ENCODE measurements at regions not wholly inside any gene's neighbourhood (a gene's known extent, or its start where the extent isn't known, plus 50 kb on each side); places are given as distances from the start of the nearest gene placed in this dataset.
A peak's percentile ranks its signal among the peaks of the same experiment; 100 is the strongest.
"Not testable (repeated sequence)": the region's sequence is repeated elsewhere in the genome, so short reads cannot be mapped to it uniquely, and the experiment has no call there.

DNA sequence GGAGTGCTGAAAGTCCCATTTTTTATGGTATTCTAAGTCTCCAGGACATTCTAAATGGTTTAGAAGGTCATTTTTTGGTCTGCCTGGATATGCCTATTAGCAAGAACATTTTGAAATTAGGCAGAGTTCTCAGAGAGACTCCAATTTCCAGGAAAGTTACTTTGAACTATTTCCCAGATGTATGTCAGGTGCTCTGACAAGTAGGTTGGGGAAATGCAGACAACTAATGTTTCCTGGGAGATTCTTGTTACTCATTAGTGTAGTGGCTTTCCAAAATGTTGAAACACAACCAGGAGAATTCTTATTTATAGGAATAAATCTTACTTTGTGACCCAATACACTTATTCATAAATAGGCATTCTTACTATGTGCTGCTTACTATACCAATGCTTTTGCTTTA, 268.4 kb downstream of the ZNF37A start:
- not testable (repeated sequence) for DNase-seq (ENCODE audit: low spot score)

DNA sequence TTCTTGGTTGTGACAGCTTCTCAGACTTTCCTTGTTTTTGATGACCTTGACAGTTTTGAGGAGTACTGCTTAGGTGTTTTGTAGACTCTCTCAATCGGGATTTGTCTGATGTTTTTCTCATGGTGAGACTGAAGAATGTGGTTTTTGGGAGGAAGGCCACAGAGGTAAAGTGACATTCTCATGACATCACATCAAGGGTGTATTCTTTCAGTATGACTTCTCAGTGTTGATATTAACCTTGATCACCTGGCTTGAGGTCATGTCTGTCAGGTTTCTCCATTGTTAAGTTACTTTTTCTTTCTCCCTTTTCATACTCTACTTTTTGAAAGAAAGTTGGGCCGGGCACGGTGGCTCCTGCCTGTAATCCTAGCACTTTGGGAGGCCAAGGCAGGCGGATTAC, 269.9 kb downstream of the ZNF37A start:
- DNase-seq (ENCODE audit: low spot score) = not testable (repeated sequence)

DNA sequence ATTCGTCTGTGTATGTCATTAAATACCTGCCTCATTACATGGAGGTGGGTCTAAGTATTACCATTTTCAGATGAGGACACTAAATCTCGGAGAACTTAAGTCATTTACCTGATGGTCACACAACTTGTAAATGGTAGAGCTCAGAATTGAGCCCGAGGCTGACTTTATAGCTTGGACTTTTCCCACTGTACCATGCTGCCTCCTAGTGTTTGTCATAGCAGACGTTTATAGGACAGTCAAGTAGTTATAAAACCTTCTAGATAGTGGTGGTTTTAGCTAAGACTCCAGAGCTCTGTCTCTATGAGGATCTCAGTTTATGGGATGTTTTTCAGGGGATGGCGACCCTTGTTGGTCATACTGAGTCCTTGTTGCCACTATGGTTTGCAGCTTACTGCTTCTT, 271.8 kb downstream of the ZNF37A start:
- peak; percentile 15 for DNase-seq (ENCODE audit: low spot score)

DNA sequence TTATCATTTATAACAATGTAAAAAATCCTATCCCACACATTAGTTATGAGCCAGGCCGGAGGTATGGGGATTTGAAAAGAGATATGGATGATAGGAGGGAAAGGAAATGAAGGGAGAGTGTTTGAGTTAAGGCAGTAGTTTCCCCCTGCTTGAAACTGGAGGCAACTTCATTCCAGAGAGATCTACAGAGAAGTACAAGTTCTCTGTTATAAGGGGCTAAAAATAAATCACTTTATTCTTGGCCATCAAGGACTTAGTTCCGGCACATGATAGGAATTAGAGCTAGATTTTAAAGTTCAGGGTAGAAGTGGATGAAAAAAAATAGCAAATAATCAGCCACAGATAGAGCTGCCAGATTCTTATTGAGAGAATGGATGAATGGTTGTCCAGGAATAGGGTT, 289.7 kb downstream of the ZNF37A start:
- not testable (repeated sequence) for DNase-seq (ENCODE audit: low spot score)

DNA sequence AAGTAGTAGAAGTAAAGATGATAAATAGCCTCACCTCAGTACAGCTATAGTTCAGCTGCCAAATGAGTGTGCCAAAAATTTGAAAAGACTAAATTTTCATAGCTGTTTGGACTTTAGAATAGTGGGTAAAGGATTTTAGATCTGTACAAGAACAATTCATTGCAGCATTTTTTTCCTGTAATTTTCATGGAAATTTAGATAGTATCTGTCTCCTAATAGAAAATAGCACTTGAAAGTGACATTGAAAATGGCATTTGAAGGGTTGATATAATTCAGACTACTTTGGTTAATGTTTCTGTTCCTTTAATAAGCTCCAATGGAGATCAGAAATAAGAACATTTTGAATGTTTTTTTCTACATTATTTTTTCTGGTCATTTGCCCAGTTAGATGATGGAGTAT, 292.7 kb downstream of the ZNF37A start:
- not testable (repeated sequence) for DNase-seq (ENCODE audit: low spot score)

DNA sequence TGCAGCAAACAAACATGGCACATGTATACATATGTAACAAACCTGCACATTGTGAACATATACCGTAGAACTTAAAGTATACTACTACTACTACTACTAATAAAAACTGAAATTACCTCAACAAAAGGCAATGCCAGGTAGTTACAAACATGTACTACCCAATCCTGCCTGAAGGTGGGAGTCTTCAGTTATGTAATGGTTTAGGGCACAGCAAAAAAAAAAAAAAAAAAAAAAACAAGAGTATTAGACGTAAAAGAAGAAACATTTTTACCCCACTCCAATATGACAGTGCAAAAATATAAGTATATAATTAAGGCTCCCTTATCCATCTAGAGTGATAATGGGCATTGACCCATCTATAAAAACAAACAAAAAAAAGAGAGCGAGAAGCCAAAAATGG, 296.6 kb downstream of the ZNF37A start:
- not testable (repeated sequence) for DNase-seq (ENCODE audit: low spot score)

DNA sequence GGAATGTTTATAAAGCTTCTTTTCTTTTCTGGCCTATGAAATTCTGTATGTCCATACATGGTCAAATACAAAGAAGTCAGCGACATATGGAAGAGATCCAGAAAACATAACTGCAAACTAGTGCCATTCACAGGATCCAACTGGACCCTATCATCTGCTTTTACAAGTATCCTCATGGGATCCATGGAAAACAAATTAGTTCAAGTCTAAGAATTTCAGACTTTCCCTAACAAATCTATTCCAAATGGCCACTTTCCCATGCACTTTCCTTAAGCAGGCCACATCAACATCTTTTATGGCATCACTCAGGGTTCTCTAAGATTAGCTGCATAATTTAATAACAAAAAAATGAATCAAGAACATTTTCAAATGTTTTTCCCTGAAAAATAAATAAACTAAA, 301.3 kb downstream of the ZNF37A start:
- DNase-seq (ENCODE audit: low spot score) = not testable (repeated sequence)

DNA sequence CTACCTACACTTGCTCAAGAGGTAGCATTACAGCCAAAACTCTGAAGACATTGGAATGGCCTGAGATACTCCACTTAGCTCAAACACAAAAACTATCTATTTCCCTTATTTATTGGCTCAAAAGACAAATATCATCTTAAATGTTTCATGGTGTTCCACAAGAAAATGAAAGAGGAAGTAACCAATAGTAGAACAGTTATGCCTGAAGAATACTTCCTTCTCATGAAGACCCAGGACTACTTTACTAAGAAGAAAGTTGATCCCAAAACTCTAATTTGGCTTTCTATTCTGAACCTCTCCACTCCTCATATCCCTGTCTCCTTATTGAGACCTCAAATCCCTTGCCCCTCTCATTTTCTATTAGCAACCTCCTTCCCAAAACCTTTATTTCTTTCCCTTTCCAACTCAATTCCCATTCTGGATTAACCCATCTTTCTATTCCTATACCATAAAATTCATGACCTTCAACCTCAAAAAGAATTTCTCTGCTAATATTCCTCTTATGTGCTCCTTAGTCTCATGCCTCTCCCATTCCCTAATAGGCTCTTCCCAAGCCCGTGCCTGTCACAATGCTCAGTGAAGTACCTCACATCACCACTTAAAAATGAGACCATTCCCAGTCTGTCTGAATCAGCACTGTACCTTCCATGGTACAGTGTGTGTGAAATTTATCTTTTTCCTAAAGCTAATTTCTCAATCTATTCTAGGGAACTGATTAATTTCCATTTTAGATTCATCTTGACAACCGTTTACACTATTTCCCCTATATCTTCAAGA, 302.2 kb downstream of the ZNF37A start:
- not testable (repeated sequence) for DNase-seq (ENCODE audit: low spot score)

DNA sequence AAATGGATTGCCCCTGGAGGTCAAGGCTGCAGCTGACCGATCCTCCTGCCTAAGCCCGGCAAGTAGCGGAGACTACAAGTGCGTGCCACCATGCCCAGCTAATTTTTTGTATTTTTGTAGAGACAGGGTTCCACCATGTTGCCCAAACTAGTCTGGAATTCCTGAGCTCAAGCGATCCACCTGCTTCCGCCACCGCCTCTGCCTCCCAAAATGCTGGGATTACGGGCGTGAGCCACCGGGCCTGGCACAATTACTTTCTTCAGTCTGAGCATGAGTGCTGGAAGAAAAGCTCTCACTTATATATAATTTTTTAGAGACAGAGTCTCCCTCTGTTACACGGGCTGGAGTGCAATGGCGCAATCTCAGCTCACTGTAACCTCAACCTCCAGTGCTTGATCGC, 307.4 kb downstream of the ZNF37A start:
- not testable (repeated sequence) for DNase-seq (ENCODE audit: low spot score)

DNA sequence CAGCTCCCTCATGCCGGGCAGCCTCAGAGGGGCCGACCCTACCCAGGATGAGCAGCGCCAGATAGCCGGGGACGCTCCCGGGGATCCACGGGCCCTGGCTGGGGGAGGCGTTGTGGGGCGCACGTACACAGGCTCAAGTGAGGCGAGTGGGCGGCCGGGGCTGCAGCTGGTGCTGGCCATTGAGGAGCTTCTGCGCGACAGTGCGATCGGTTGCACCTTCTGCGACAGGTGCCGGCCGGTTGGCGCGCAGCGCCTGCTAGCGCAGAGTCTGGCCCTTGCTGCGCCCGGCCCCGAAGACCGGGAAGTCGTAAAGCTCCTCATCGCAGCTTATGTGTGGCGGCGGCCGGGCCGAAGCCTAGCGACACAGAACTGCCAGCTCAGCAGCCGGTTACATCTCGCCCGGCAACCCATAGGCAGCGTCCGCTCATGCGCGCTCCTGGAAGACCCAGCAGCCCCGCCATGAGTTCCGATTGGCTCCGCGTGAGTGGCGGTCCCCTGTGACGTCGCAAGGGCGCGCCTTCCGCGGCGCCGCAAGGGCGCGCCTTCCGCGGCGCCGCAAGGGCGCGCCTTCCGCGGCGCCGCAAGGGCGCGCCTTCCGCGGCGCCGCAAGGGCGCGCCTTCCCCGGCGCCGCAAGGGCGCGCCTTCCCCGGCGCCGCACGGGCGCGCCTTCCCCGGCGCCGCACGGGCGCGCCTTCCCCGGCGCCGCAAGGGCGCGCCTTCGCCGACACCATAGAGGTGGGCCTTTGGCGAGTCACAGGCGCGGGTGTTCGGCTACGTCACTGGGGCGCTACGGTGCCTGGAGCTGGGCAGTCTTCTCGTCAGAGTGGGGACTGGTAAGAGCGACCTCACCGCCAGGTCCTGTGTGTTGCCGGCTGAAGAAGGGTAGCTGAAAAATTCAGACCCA, 308.6 kb downstream of the ZNF37A start:
- peak; percentile 94 for DNase-seq (ENCODE audit: low spot score)

DNA sequence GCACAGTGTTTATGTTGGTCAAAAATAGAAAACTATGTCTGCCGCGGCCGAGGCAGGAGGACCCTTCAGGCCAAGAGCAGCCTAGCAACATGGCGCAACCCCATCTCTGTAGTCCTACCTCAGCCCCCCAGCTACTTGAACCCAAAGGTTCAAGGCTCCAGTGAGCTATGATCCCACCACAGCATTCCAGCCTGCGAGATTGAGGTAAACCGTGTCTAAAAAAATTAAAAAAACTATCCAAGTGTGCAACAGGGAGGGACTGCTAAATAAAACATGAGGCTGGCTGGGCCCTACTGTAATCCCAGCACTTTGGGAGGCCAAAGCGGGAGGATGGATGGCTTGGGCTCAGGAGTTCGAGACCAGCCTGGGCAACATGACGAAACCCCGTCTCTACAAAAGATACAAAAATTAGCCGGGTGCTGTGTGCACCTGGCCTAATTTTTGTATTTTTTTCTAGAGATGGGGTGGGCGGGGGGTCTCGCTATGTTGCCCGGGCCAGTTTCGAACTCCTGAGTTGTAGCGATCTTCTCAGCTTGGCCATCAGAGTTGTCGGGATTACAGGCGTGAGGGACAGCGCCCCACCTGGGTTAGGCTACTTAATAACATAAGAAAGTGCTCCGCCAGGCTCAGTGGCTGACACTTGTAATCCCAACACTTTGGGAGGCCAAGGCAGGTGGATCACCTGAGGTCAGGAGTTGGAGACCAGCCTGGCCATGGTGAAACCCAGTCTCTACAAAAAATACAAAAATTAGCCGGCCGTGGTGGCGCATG, 309.4 kb downstream of the ZNF37A start:
- not testable (repeated sequence) for DNase-seq (ENCODE audit: low spot score)

DNA sequence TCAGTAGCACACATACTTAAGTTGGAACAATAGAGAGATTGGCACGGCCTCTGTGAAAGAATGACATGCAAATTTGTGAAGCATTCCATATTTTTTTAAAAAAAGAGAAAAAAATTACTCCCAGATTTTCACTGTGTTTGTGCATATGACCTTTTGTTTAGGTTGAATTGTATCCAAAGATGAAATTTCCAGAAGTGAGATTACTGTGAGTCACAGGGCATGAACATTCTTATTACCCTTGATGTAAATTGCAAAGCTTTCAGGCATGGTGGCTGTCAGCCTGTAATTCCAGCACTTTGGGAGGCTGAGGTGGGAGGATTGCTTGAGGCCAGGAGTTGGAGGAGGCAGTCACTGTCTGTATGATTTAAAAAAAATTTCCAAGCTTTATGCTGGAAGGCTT, 329.5 kb downstream of the ZNF37A start:
- DNase-seq (ENCODE audit: low spot score) = not testable (repeated sequence)

DNA sequence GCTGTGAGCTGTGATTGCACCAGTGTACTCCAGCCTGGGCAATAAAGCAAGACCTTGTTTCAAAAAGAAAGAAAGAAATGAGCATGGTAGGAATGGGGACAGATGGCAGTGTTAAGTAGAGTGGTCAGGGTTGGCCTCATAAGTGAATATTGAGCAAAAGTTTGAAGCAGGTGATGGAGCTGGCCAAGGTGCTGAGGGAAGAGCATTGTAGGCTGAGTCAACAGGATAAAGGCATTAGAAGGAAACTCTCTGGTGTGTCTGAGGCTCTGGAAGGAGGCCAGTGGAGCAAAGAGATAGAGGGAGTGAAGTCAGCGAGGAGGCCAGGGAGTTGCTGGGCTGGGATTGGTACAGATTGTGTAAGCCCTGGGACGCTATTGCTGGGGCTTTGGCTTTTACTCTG, 336.1 kb downstream of the ZNF37A start:
- not testable (repeated sequence) for DNase-seq (ENCODE audit: low spot score)

DNA sequence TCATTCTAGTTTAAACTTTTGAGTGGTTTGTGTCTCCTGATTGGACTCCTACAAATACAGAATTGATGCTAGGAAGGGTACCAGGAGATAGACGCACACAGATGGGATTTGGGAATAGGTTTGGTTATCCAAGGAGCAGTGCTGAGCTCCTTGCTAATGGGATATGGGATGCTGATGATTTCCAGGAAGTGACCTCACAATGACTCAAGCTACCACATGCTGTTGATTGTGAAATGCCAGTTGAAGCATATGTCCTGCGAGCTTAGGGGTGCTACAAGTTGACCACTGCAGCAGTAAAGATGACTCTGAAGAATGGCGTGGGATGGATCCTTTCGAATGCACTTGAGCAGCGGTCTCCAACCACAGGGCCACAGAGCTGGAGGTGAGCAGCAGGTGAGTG, 343.2 kb downstream of the ZNF37A start:
- not testable (repeated sequence) for DNase-seq (ENCODE audit: low spot score)

DNA sequence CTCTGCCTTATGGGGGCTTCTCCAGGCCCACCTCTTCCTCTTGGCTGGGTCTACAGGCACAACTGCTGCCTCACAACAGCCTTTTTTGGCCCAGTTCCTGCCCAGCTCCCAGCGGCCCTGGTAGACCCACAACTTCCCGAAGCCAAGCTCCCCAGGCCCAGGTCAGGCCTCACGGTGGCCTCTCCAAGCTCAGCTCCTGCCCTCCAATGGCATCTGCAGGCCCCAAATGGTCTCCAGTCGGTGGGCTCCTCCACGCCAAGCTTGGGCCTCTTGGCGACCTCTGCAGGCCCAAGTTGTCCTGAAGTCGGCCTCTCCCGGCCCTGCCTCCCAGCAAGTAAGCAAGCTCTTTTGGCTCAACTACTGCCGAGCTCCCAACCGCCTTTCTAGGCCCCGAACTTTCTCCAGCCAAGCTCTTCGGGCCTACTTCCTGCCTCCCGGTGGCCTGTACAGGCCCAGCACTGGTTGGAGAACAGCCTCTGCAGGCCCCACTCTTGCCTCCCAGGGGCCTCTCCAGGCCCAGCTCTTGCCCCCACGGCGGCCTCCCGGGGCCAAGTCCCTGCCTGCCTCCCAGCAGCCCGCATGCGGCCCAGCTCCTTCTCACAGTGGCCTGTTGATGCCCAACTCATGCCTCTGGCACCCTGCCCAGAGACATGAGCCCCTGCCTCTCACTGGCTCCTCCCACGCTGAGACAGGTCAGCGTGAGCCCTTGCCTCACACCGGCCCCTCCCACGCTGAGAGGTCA, 354.6 kb downstream of the ZNF37A start:
- not testable (repeated sequence) for DNase-seq (ENCODE audit: low spot score)

DNA sequence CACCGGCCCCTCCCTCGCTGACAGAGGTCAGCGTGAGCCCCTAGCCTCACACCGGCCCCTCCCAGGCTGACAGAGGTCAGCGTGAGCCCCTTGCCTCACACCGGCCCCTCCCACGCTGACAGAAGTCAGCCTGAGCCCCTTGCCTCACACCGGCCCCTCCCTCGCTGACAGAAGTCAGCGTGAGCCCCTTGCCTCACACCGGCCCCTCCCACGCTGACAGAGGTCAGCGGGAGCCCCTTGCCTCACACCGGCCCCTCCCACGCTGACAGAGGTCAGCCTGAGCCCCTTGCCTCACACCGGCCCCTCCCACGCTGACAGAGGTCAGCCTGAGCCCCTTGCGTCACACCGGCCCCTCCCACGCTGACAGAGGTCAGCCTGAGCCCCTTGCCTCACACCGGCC, 355.5 kb downstream of the ZNF37A start:
- DNase-seq (ENCODE audit: low spot score) = not testable (repeated sequence)

DNA sequence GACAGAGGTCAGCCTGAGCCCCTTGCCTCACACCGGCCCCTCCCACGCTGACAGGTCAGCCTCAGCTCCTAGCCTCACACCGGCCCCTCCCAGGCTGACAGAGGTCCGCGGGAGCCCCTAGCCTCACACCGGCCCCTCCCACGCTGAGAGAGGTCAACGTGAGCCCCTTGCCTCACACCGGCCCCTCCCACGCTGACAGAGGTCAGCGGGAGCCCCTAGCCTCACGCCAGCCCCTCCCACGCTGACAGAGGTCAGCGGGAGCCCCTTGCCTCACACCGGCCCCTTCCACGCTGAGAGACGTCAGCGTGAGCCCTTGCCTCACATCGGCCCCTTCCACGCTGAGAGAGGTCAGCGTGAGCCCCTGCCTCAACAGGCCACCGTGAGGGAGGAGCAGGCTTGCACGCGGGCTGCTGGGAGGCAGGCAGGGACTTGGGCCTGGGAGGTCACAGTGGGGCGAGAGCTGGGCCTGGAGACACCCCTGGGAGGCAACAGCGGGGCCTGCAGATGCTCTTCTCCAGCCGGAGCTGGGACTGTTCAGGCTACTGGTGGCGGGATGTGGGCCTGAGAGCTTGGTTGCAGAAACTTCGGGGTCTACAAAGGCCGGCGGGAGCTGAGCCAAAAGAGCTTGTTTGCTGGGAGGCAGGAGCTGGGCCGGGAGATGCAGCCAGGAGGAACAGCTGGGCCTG, 356.4 kb downstream of the ZNF37A start:
- not testable (repeated sequence) for DNase-seq (ENCODE audit: low spot score)

DNA sequence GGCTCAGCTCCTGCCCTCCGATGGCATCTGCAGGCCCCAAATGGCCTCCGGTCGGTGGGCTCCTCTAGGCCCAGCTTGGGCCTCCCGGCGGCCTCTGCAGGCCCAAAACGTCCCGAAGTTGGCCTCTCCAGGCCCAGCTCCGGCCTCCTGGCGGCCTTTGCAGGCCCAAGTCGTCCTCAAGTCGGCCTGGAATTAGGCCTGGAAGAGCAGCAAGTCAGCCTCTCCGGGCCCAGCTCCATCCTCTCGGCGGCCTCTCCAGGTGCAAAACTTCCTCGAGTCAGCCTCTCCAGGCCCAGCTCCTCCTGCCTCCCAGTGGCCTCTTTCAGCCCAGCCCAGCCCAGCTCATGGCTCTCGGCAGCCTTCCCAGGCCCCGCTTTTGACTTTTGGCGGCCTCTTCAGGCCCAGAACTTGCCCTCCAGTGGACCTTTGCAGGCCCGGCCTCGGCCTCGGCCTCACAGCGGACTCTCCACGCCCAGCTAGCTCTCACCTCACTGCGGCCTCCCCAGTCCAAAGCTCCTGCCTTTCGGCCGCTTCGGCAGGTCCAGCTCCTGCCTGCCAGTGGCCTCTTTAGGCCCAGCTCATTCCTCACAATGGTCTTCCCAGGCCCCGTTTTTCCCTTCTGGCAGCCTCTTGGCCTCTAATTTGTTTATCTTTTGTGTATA, 357.3 kb downstream of the ZNF37A start:
- DNase-seq (ENCODE audit: low spot score) = not testable (repeated sequence)

All from AG08395 (cell line).